HG03039 (cell line): ENCODE measurements at regions not wholly inside any gene's neighbourhood (a gene's known extent, or its start where the extent isn't known, plus 50 kb on each side); places are given as distances from the start of the nearest gene placed in this dataset.

Experiments
- ATAC-seq: cut with Tn5 transposase; IDR thresholded peaks from one replicate; pipeline ENCODE4 v1.9.1; 2021; ENCODE audit warnings: mild to moderate bottlenecking, moderate library complexity; ENCODE audit not compliant: unreplicated experiment

DNA sequence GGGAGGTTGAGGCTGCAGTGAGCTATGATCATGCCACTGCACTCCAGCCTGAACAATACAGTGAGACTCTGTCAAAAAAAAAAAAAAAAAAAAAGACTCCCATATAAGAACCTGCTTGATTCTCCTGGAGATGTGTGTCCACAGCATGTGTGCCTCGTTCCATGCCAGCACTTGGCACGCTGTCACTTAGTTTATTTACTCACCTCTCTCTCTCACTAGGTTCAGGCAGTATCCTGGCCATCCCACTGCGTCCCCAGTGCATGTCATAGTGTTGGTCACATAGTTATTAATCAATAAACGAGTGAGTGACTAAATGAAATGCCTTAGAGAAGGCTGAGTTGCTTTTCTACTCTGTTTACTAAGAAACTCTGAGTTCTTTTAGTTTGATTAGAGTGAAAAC, 79.1 kb upstream of the GPR12 start:
- no peak for ATAC-seq

- no peak for ATAC-seq
Measured at GRCh38 chr13:26838821-26839220, 78.2 kb upstream of the GPR12 start.

DNA sequence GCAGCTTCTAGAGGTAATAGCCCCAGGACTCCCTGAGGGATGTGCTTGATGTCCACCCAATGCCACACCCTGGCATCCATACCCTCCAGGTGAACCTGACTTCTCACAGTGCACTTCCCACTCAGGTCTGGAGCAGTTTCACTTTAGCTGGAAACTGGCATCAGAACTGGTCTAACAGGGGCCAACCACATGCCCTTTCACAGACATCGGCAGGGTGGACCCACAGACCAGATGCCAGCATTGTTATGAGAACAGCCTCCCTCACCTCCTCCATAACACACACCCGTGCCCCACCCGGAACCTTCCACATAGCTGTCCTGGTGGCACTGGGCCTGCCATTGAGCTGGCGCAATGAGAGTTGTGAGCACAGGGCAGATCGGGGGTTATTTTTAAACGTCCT, 77.4 kb upstream of the GPR12 start:
- no peak for ATAC-seq

GRCh38 chr13:26837102-26837501, 76.5 kb upstream of the GPR12 start:
- no peak for ATAC-seq

- ATAC-seq, result no peak
Measured at GRCh38 chr13:26836626-26837025, 76.0 kb upstream of the GPR12 start.

DNA sequence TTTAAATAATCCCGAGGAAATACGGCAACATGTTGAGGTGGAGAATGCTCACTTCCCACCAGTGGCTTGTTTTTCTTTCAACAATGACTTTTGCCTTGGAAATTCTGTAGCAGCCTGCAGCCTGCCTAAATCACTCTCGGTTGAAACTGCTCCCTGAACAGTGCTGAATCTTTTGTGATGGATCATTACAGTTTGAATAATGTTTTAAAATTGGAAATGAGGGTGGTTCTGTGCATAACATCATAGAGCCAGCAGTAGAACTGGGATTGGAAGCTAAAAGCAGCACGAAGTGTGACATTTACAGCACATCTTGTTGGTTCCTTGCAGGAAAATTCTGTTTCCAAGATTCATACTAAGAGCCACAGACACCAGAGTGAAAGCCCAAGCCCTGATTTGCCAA, 74.1 kb upstream of the GPR12 start:
- ATAC-seq, result no peak

DNA sequence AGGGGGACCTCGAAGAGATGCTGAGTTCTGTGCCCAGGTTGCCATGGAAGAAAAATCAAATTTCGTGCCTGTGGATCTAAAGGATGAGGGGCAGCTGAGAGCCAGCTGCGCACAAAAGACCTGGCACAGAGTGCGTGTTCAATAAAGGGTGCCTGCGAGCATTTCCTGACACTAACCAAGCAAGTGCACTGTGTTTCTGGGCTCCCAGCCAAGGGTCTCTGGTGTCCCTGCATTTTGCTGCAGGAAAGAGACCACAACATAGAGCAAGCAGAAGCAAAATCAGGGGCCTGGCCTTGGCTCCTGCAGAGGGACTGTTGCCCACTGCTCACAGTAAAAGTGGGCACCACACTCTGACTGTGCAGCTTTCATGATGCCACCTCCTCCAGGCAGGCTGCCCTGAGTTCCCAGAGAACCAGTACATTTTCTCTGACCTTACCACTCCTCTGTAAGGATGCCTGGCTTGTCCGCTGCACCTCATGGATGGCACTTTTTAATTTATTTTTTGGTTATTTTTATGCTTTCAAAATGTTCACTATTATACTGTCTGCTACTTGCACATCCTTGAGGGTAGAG, 70.8 kb upstream of the GPR12 start:
- no peak for ATAC-seq

DNA sequence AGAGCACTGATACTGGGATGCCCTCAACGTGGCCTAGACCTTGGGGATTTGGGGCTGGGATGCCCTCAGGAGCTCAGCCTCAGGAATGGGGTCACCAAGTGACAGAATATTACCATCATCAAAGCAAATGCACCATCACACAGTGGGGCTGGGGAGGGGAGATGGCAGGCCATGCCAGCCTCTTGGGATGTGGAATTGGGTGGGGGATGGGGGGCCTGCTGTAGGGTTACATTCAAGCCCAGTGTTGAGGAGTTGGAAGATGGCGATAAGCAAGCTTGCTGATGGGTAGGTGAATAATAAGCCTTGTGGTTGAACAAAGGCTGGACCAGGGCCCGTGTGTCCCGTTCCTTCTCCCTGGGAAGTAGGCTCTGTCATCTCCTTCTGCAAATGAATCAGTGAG, 69.1 kb upstream of the GPR12 start:
- ATAC-seq, result no peak

GRCh38 chr13:26824581-26824980, 64.0 kb upstream of the GPR12 start:
- no peak for ATAC-seq

DNA sequence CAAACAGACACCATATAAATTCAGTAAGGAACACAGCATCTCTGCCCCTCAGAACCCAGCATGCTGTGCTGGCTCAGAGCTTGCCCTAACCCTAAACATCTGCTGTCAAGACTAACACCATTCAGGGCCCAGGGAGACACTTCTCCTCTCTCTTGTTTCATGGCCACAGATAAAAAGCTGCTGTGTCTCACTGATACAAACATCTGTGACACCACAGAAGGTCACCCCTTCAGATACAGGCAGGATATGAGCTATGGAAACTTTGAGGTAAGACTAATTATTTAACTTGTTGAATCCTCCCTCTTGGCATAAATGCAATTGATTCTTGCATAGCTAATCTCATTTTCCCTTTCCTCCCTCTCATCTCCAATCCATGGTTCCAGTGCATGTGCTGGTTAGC, 61.6 kb upstream of the GPR12 start:
- no peak for ATAC-seq

GRCh38 chr13:26821672-26822071, 61.1 kb upstream of the GPR12 start:
- ATAC-seq, result no peak

- no peak for ATAC-seq
Measured at GRCh38 chr13:26820871-26821270, 60.3 kb upstream of the GPR12 start.

DNA sequence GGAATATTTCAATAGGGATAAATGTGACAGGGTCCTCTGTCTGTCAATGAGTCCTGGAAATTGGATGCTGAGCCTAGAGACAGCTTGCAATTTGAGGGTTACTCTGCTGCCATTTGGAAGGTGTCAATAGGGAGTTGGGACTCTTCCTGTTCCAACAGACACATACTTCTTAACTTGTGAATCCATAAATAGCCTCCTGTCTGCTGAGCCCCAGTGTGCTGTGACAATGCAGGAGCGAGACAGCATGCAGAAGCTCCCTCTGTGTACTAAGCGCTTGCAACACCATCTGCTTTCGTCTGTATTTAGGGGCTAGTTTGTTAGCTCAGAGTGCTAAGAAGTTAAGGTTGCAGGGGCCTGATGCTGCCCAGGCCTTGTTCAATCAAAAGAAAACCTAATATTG, 58.5 kb upstream of the GPR12 start:
- ATAC-seq, result no peak

- no peak for ATAC-seq
Measured at GRCh38 chr13:26816881-26817280, 56.3 kb upstream of the GPR12 start.

DNA sequence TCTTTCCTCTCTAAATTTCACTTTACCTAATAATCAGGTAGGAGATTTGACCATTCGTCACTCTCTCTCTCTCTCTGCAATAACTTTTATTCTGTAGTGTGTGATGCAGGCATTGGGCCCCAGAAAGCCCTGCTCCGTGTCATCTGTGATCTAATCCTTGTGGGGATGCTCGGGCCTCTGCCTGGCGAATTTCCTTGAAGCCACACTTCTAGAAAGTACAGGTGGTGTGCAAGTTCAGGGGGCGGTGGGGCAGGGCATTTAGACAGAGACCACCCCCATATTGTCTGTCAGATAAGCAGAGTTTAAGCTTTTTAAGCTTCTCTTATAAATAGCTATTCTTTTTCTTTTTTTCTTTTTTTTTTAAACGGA, 53.4 kb upstream of the GPR12 start:
- no peak for ATAC-seq

GRCh38 chr13:26813321-26813979, 52.9 kb upstream of the GPR12 start:
- ATAC-seq, result no peak

DNA sequence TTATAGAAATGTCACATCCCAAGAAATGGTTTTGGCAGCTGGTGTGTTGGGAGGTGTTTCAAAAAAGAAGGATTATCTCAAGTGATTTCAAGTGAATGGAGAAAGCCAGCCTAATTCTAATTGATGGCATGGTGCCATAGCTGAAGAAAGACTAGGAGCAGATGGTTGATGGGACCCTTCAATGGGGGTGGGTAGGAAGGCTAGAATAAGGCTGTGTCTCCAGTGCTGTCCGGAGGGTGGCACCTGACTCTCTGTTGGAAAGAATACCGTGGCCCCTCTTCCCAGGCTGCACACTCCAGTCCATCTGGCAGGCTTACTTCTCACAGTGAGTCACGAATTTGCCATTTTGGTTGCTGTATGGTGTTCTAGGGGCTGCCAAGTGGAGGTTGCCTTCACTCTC, 51.0 kb upstream of the GPR12 start:
- ATAC-seq, result no peak
